HepG2 (cell line): ENCODE measurements at regions not wholly inside any gene's neighbourhood (a gene's known extent, or its start where the extent isn't known, plus 50 kb on each side); places are given as distances from the start of the nearest gene placed in this dataset.

Experiments used
- ATAC-seq: fragments of 200-7000 bp; cut with Tn5 transposase; 3 replicates; pipeline ENCODE4 v1.9.1; 2020; ENCODE audit warnings: mild to moderate bottlenecking, moderate library complexity
- BruUV-seq: library from RNA; stranded (reverse); fragments of 400-500 nt; replicated peaks from 2 replicates; lab custom pipeline; 2021; lab: Mats Ljungman, UMichigan
- CTCF ChIA-PET: fragments of 300-600 bp; formaldehyde crosslinking; extraction: SDS; loops from one replicate; lab custom pipeline; 2021; ENCODE audit warnings: low total read pairs, inconsistent platforms, low intra/inter-chr PET ratio; lab: Yijun Ruan, JAX
- POLR2A ChIA-PET: fragments of 350-600 bp; sonication (Branson Sonifier 250); formaldehyde crosslinking; loops from one replicate; lab custom pipeline; 2020; ENCODE audit warnings: antibody characterized with exemption, inconsistent platforms; lab: Yijun Ruan, JAX
- DNase-seq: peaks from one replicate; pipeline ENCODE4 v3.0.0-alpha.2; 2015; ENCODE audit warnings: low spot score
- FAIRE-seq: peaks from 3 replicates; lab custom pipeline; 2011; peaks lifted over from hg19 to GRCh38; lab: Jason Lieb, UNC
- H2AFZ ChIP-seq: one replicate; pipeline ENCODE4 v1.6.1; 2011; ENCODE audit warnings: low read length, inconsistent platforms
- H3K27ac ChIP-seq: fragments of 300-600 bp; 3 replicates; pipeline ENCODE4 v1.8.0; 2011; ENCODE audit warnings: mixed run types, mild to moderate bottlenecking, mixed read lengths, low read length, inconsistent platforms; ENCODE audit not compliant: insufficient read depth; ENCODE audit errors: extremely low read length
- H3K27me3 ChIP-seq, 2 experiments: fragments of 200-600 bp in 1 of 2; 2 replicates in 1 of 2; 3 replicates in 1 of 2; pipeline versions ENCODE4 v1.6.0 to v1.8.0; 2011; ENCODE audit warnings: low read length in 2 of 2, mild to moderate bottlenecking in 2 of 2, moderate library complexity in 2 of 2, inconsistent platforms in 1 of 2; ENCODE audit not compliant: insufficient read depth in 2 of 2, control insufficient read depth in 1 of 2
- H3K36me3 ChIP-seq, 2 experiments: fragments of 200-600 bp in 1 of 2; replicated peaks in 1 of 2; 2 replicates in 1 of 2; 3 replicates in 1 of 2; pipeline versions ENCODE4 v1.5.1 to v1.8.0; 2011; ENCODE audit warnings: low read length in 2 of 2, inconsistent platforms in 1 of 2; ENCODE audit not compliant: insufficient read depth in 2 of 2, control insufficient read depth in 1 of 2
- H3K4me1 ChIP-seq: 2 replicates; pipeline ENCODE4 v1.5.1; 2012; ENCODE audit warnings: low read length, inconsistent platforms; ENCODE audit not compliant: insufficient read depth
- H3K4me2 ChIP-seq: 2 replicates; pipeline ENCODE4 v1.6.0; 2011; ENCODE audit warnings: low read depth, low read length, inconsistent platforms
- H3K4me3 ChIP-seq, 3 experiments: fragments of 200-600 bp in 1 of 3; sonication (generic), shearing (Covaris generic) in 1 of 3; replicated peaks in 1 of 3; 2 replicates each; pipeline ENCODE4 v1.5.1; 2011 to 2016; ENCODE audit warnings: low read length in 3 of 3, inconsistent platforms in 2 of 3, low read depth in 2 of 3, mild to moderate bottlenecking in 2 of 3, control low read depth in 1 of 3, mixed read lengths in 1 of 3; ENCODE audit not compliant: insufficient read depth in 1 of 3
- H3K79me2 ChIP-seq: one replicate; pipeline ENCODE4 v1.6.1; 2011; ENCODE audit warnings: low read length, inconsistent platforms; ENCODE audit not compliant: insufficient read depth
- H3K9ac ChIP-seq: 2 replicates; pipeline ENCODE4 v1.6.0; 2011; ENCODE audit warnings: mild to moderate bottlenecking, low read depth, low read length, inconsistent platforms; ENCODE audit not compliant: insufficient read depth
- H3K9me3 ChIP-seq: 2 replicates; pipeline ENCODE4 v1.5.1; 2012; ENCODE audit warnings: mild to moderate bottlenecking, low read length
- H4K20me1 ChIP-seq: 2 replicates; pipeline ENCODE4 v1.6.0; 2011; ENCODE audit warnings: inconsistent platforms, mild to moderate bottlenecking, low read length, moderate library complexity; ENCODE audit not compliant: insufficient read depth
- DZIP1 ChIP-seq: sonication (generic); formaldehyde crosslinking; IDR thresholded peaks from 2 replicates; pipeline ENCODE4 v1.5.0; 2020; ENCODE audit warnings: mild to moderate bottlenecking, missing genetic modification reagents
- EEA1 ChIP-seq: sonication (generic); formaldehyde crosslinking; IDR thresholded peaks from 2 replicates; pipeline ENCODE4 v1.5.1; 2020; ENCODE audit warnings: mild to moderate bottlenecking, missing genetic modification reagents, borderline replicate concordance
- HNF1A ChIP-seq, 2 experiments: sonication (generic) in 1 of 2; formaldehyde crosslinking in 1 of 2; IDR thresholded peaks; 2 replicates each; pipeline versions ENCODE4 v1.4.0 to v1.6.1; 2016 to 2020; ENCODE audit warnings: borderline replicate concordance in 1 of 2, low read depth in 1 of 2, mild to moderate bottlenecking in 1 of 2, missing genetic modification reagents in 1 of 2
- KDM1A ChIP-seq: IDR thresholded peaks from 2 replicates; pipeline ENCODE4 v1.6.1; 2016; ENCODE audit warnings: missing compliant biosample characterization
- KMT2B ChIP-seq: IDR thresholded peaks from 2 replicates; pipeline ENCODE4 v1.6.1; 2016; ENCODE audit warnings: missing genetic modification reagents, missing compliant biosample characterization
- MIER2 ChIP-seq: IDR thresholded peaks from 2 replicates; pipeline ENCODE4 v1.6.1; 2016; ENCODE audit warnings: missing biosample characterization, missing genetic modification reagents
- SP140L ChIP-seq: sonication (generic); formaldehyde crosslinking; IDR thresholded peaks from 2 replicates; pipeline ENCODE4 v1.4.0; 2020; ENCODE audit warnings: missing genetic modification reagents, borderline replicate concordance
- SRF ChIP-seq: IDR thresholded peaks from 2 replicates; pipeline ENCODE4 v1.6.1; 2011; ENCODE audit warnings: mild to moderate bottlenecking, low read depth, low read length, moderate library complexity
- SRY ChIP-seq: sonication (generic); formaldehyde crosslinking; IDR thresholded peaks from 2 replicates; pipeline ENCODE4 v1.8.0; 2022; ENCODE audit warnings: mild to moderate bottlenecking, missing genetic modification reagents
- THYN1 ChIP-seq: sonication (generic); formaldehyde crosslinking; IDR thresholded peaks from 2 replicates; pipeline ENCODE4 v1.8.1; 2023; ENCODE audit warnings: low read depth, mild to moderate bottlenecking, moderate library complexity, missing genetic modification reagents, borderline replicate concordance
- TOE1 ChIP-seq: sonication (generic); formaldehyde crosslinking; IDR thresholded peaks from 2 replicates; pipeline ENCODE4 v1.4.0; 2020; ENCODE audit warnings: mild to moderate bottlenecking, missing genetic modification reagents
- ZBTB25 ChIP-seq: IDR thresholded peaks from 2 replicates; pipeline ENCODE4 v1.6.1; 2018; ENCODE audit warnings: missing genetic modification reagents
- ZFAT ChIP-seq: sonication (generic); formaldehyde crosslinking; conservative IDR thresholded peaks from 2 replicates; pipeline ENCODE4 v1.8.1; 2023; ENCODE audit warnings: missing genetic modification reagents, inconsistent platforms
- ZNF326 ChIP-seq: sonication (generic); formaldehyde crosslinking; IDR thresholded peaks from 2 replicates; pipeline ENCODE4 v1.4.0; 2020; ENCODE audit warnings: missing genetic modification reagents, borderline replicate concordance
- WGBS: methylation state at CpG from one replicate; pipeline ENCODE4 v1.1.6; 2017; ENCODE audit warnings: low lambda C conversion rate; 5-methylcytosine and 5-hydroxymethylcytosine counted together
- in situ Hi-C: cut with HindIII; loops from 2 replicates; pipeline ENCODE4 v1.10.0; 2017; ENCODE audit warnings: low pct_unique_long_range_greater_than_20kb; ENCODE audit not compliant: extremely low pct_ligation_motif_present
- intact Hi-C: fragments of 100-400 bp; cut with micrococcal nuclease; formaldehyde crosslinking; loops from one replicate; pipeline ENCODE4 v1.10.0; 2022; ENCODE audit not compliant: unreplicated experiment

GRCh38 chr6:89026151-89026550, 54.4 kb upstream of the PNRC1 start:
- Histone ChIP-seq H2AFZ (no peak overlapping the region), H4K20me1 (no peaks in the 10 kb centered on the region), H3K27me3 (no peaks in the 10 kb centered on the region), H3K79me2 (no peaks in the 10 kb centered on the region), H3K9me3 (no peaks in the 10 kb centered on the region)
- WGBS = 96% methylated on average over 4 of the region's 4 CpGs
- in situ Hi-C loops = no loop called here
- intact Hi-C loops = no loop called here
- TF ChIP-seq DZIP1 (no peak), SRF (no peak), ZNF326 (no peak), EEA1 (no peak), SRY (CRISPR knock-in tag) (no peak), MIER2 (CRISPR knock-in tag) (no peak), HNF1A (IDR thresholded peaks at IDR 0.05; ENCODE audit: low read depth) (no peak), HNF1A (CRISPR knock-in tag; IDR thresholded peaks at IDR 0.05; ENCODE audit: borderline replicate concordance) (no peak), ZFAT (CRISPR knock-in tag) (no peak), ZBTB25 (CRISPR knock-in tag) (no peak), KDM1A (CRISPR knock-in tag) (no peak), TOE1 (CRISPR knock-in tag) (no peak), THYN1 (no peak), KMT2B (no peak), SP140L (CRISPR knock-in tag) (no peak)
- TF ChIP-seq, all 625 proteins: peak for 0
- Histone ChIP-seq H3K36me3 (no peaks in the 10 kb centered on the region), H3K4me3 (no peak overlapping the region), H3K27ac (no peak overlapping the region), H3K4me1 (peaks cover 7% of the 10 kb centered on the region; the same call in 1 of the 2 replicates), H3K4me2 (no peak overlapping the region), H3K9ac (no peak overlapping the region)
- POLR2A ChIA-PET = no interaction called here
- ATAC-seq = no peak
- DNase-seq = no peak
- FAIRE-seq = no peak
- no TSS peak for BruUV-seq
- CTCF ChIA-PET = no interaction called here
